HG03520 (cell line): ENCODE measurements at regions not wholly inside any gene's neighbourhood (a gene's known extent, or its start where the extent isn't known, plus 50 kb on each side); places are given as distances from the start of the nearest gene placed in this dataset.

ENCODE experiments used
- ATAC-seq: cut with Tn5 transposase; IDR thresholded peaks from one replicate; pipeline ENCODE4 v1.9.1; 2021; ENCODE audit warnings: mild to moderate bottlenecking, moderate library complexity; ENCODE audit not compliant: unreplicated experiment

DNA sequence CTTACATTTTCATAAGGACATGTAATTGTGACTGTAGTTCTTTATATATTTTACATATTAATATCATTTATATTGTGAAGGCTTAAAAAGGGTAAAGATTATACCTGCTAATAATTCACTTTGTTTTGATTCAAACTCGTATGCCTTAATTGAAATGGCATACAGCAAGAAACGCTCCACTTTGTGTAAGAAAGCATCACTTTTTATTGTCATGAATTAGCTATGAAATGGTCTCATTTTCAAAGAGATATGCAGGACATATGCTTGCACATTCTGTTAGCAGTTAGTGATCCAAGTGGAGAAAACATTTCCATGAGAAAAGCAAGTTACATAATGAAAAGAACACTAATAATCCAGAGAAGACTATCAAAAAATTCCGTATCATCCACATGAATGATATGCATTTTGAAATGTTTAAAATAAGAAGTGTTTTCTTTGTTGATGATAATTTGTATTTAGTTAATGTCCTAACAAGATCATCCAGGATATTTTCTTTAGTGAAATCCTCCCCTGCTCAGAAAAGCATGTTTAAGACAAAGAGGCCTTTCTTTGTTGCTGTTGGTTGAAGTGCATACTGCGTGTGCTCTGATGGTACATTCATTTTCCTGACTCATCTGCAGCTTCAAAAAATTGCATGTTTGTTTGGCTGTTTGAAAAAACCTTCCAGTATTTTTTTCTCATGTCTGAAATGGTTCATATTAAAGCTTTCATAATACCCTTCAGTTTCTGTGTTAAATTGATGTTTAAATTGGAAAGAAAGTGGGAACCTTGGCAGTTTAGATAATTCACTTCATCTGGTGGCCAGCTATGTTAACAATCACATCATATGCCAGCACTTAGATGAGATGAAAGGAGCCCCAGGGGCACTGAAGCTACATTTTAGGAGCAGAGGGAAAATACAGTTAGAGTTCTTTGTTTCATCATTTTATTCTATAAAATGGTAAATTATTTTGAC is 242.2 kb downstream of the CSNK1G3 start:
- no peak for ATAC-seq

DNA sequence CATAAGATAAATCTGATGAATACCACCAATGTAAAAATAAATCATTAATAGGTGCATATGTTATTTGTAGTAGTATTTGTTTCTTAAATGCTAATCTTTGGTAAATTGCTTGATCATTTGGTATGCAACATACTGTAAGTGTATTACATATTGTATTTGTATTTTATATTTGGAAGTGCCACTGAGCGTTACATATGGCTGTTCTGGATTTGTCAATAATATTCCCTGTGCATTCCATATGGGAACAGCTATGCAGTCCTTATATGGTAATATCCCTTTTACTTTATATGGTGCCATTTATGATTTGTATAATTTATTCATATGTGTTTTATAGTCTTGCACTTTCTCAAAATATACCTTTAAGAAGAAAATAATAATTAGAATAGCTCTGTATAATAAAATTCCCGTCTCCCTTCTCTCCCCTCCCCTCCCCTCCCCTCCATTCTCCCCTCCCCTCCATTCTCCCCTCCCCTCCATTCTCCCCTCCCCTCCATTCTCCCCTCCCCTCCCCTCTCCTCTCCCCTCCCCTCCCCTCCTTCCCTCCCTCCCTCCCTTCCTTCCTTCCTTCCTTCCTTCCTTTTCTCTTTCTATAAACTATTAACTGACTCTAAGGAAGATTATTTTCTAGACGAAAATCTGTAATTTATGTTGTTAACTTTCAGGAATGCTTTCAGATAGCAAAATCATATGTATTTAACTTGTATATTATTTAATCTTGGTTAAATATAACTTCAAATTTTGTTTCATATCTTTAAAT is 241.4 kb downstream of the CSNK1G3 start:
- no peak for ATAC-seq

DNA sequence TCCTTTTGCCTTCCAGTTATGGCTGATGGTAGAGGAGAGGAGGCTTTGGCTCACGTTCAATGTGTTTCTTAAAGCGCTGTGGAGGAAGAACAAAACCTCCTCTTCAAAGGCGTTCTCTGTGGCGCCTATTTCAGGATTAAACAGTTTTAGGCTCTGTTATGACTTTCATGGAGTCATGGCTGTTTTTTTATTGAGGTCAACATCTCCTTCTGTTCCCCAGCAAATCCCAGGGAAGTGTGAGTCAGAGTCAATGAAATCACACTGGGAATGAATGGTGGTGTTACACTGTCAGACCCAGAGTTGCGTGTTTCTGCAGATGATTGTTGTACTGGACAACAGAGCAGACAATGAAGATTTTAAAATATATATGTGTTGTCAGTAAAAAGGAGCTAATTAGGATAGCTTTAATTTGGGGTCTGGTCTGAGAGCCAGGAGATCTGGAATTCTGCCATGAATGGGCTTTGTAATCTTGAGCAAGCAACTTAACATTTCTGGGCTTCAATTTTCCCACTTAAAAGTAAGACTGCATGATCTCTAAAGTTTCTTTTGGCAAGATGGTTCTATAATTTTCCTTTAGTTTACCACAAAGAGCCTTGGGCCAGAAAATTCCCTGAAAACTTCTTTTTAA is 240.7 kb downstream of the CSNK1G3 start:
- ATAC-seq = no peak

DNA sequence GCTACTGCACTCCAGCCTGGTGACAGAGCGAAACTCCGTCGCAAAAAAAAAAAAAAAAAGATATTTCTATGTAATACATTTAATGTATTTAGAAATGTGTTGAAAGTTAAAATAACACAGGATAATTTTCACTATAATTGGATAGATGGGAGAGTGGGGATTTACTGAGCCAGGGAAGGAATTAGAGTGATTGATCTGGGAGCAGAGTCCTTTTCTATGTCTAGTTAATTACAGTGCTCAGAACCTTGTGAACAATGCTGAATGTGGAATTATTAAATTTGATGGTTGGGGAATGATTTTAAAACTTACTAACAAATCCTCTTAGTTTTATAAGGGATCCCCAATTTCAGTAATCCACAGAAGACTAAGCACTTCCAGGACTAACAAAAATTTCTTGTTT is 239.7 kb downstream of the CSNK1G3 start:
- ATAC-seq = no peak

DNA sequence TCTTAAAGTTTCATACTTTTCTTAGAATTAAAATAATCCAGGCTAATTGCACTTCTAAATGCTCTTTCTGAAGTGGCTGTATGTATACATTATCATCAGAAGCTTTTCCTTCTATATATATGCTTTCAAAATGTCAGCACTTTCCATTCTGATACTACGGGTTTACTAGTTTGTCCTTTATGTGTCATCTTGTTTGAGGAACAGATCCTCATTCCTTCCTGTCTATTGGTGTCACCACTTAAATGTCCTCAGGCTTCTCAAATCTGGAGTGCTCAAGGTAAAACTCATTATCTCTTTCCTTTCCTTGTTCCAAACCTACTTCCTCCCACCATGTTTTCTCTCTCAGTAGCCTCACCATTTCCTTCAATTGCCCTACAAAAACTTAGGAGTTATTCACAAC is 236.3 kb downstream of the CSNK1G3 start:
- no peak for ATAC-seq

DNA sequence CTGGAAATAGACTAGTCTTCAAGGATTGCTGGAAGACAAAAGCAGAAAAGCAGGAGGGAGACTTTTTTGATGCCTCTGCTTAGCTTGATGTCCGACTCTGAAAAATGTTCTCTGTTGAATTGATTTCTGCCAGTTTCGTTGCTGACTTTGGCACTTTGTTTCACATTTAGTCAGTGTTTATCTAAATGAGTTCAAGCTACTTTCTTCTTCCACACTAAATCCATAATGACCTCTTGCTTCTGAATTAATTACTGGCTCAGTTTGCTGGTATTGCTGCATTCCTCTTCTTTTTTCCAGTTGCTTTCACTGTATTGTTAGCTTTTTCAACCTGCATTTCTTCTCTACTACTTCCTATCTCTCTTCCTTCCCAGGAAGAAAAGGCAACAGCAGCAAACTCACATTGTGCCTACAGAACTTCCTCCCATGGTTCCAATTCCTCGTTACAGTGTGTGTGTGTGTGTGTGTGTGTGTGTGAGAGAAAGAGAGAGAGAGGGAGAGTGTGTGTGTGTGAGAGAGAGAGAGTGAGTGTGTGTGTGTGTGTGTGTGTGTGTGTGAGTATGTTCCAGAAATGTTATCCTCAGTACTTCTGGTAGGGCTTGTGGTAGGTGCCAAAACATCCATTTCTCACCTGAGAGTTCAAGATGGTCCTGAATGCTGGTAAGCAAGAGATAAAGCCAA is 234.8 kb downstream of the CSNK1G3 start:
- ATAC-seq = no peak

DNA sequence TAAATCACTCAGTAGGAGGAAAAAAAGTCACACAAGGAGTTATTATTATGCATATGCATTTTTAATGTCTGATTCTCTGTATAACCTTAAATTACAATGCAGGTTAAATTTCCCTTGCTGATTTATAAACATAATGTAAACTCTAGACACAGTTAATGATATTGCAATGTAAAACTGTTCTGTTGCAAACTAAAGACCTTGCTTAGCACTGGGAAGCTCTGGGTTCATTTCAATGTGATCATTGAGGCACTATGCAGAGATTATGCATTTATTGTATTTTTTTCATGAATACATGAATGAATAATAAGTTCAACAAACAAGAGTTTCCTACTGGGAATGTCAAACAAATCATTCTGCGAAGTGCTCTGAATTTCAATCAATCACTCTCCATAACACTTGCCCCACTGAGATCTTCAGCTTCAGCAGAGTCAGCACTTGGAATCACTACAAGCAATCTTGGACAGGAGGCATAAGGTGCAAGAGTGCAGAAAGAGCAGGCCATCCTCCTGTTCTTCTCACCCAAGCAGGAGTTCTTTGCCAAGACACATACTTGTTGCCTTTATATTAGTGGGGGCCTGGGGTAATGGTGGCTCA is 232.1 kb downstream of the CSNK1G3 start:
- no peak for ATAC-seq

DNA sequence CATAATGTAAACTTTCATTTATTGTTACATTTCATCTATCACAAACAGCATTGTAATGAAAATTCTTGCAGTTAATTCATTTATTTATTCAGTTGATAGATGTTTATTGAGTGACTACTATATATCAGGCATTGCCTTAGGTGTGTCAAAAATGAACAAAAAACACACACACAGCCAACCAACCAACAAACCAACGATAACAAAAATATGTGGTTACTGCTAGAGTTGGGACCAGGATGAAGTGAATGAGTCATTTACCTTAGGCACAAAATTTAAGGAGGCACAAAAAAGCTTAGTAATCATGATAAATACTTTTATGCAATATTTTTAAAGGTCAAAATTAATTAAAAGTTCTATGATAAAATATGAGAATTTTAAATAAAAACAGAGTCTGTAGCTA is 223.4 kb downstream of the CSNK1G3 start:
- ATAC-seq = no peak

DNA sequence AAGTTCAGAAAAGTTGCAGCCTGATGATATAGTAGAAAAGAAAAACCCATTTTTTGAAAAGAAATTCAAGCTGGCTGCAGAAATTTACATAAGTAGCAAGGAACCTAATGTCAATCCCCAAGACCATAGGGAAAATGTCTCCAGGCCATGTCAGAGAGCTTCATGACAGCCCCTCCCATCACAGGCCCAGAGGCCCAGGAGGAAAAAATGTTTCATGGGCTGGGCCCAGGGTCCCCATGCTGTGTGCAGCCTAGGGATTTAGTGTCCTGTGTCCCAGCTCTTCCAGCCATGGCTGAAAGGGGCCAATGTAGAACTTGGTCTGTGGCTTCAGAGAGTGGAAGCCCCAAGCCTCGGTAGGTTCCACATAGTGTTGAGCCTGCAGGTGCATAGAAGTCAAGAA is 220.3 kb downstream of the CSNK1G3 start:
- no peak for ATAC-seq

DNA sequence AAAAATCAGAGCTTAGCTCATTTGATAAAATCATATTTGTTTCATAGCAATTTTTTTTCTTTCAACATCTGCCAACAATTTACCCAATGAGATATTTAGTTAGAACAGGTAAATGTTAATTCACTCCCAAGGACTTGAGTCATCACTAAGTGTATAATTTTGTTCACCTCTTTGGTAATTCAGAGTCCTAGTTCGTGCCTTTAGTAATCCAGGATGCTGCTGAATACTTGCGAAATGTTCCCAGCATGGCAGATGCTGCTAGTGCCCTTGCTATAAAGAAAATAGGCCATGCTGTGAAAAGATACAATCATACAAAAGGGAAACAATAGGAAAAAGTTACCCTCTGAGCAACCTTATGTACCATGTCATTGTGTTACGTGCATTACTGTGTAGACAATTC is 210.5 kb downstream of the CSNK1G3 start:
- no peak for ATAC-seq

DNA sequence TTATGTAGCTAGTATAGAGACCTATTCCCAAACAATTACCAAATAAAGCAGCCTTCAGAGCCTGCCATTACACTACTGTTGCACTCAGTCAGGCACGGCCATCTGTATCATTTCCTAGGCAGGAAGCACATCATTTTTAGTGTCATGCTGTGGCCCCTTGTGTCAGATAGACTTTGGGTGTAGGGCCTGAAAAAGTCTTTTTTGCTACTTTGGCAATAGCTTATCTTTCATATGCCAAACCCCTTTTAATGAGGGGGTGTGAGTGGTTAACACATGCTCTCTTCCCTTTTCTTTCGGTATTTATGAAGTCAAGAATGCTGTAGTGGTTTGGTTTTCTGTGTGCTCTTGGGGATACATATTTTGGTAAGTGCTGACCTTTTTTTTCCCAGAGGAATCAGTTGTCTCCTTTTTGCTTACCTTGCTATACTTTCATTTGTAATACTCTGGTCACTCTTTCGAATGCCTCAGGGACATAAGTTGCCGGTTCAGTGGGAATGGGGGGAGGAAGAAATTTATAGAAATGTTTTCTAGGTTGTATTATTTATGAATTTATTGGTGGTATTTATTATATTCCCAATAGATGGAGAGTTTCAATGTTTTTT is 209.8 kb downstream of the CSNK1G3 start:
- ATAC-seq = no peak

DNA sequence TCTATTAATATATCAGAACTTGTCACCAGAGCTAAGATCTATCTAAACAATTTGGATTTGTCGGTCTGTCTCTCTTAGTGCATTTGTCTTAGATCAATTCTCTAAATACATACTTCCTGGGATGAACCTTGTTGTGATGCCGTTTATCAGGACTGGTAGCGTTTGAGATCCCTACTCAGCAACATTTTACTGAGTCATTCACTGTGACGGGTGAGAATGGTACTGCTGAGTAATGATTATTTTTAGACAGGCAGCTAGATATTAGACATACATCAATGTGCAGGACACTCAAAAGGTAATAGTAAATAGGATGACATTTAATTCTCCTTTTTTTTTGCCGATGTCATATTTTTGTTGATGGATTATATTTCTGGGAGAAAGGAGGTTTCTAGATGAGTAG is 209.0 kb downstream of the CSNK1G3 start:
- no peak for ATAC-seq

DNA sequence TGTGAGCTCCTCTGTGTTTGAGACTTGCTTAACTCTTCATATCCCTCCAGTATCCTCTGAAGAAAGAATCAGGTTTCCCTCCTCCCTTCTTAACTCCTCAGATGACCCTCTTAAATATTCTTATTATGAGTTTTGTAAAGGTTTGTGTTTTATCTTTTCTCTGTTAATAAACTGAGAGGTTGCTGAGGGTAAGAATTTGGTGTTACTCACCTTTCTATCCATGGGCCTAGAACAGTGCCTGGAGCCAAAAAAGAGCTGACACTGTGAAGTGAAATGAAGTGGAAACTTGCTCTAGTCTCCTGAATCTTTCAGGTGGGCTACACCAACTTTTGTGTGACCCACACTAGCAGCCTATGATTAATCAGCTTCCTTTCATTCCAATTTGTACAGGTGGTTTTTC is 208.4 kb downstream of the CSNK1G3 start:
- ATAC-seq = no peak

DNA sequence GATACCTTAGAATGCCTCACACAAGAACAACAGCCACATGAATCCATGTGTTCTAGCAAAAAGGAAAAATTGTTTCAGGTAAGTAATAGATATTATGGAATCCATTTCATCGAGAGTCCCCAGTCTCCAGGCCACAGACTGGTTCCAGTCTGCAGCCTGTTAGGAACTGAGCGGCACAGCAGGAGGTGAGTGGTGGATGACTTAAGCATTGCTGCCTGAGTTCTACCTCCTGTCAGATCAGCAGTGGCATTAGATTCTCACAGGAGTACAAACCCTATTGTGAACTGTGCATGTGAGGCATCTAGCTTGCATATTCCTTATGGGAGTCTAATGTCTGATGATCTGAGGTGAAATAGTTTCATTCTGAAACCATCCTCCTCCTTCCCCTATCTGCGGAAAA is 207.0 kb downstream of the CSNK1G3 start:
- no peak for ATAC-seq

DNA sequence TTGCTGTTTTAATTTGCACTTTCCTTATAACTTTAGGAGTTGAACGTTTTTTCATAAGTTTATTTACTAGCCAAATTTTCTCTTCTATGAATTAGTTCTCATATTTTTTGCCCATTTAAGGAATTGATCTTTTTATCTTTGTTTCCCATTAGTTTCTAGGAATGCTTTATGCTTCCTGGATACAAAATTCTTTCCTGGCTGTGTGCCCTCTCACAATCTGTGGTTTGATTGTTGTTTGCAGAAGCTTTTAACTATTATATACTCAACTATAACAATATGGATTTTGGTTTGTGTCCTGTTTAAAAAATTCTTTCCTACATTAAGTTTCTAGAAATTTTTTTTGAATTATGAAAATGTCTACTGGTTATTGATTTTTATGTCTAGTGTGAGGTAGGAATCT is 206.3 kb downstream of the CSNK1G3 start:
- ATAC-seq = no peak

DNA sequence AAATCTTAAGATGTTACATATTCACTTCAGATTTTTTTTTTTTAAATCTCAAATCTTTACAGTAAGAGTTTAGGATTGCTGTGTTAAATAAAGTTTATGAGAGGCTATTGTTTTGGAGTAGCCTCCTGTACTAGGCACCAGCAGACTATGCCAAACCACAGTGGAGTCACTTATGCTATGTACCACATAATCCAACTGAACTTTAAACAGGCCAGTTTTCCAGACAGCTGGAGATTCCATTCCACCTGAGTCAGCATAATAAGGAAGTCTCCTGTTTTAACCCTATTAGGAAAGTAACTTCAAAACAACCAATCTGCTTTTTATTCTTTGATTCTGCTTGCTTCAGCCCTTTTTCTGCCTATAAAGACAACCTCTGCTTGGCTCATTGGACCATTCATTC is 205.2 kb downstream of the CSNK1G3 start:
- ATAC-seq = no peak

DNA sequence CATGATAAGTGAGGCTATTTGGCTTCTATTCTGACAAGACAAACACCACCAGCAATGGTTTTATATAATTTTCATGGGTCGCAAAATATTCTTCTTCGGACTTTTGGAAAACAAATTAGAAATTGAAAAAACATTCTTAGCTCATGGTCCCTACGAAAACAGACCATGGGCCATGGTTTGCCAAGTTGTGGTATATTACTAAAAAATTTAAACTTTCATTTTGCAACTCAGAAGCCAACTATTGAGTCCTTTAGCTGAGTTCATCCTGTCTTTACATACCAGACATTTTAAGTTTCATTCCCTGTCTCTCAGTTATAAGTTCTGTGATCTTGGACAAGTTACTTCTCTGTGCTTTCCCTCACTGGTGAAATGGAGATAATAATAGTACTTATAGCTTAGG is 198.1 kb downstream of the CSNK1G3 start:
- ATAC-seq = no peak

DNA sequence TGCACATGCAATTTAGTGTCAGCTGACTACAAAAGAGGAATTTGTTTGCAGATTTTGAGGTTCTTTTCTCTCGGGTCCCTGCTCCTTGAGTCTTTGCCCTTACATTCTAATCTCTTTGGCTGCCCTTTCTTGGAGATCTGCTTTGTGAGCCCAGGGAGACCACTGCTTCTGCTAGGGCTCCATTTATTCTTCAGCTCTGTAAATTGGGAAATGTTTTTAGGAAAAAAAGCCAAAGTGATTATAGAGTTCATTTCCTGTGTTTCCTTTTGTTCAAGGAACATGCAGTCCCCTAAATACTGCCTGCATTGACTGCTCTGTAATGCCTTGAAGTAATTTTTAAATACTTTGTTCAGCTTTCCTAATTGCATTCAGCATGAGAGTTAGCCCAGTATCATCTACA is 197.4 kb downstream of the CSNK1G3 start:
- ATAC-seq = no peak

DNA sequence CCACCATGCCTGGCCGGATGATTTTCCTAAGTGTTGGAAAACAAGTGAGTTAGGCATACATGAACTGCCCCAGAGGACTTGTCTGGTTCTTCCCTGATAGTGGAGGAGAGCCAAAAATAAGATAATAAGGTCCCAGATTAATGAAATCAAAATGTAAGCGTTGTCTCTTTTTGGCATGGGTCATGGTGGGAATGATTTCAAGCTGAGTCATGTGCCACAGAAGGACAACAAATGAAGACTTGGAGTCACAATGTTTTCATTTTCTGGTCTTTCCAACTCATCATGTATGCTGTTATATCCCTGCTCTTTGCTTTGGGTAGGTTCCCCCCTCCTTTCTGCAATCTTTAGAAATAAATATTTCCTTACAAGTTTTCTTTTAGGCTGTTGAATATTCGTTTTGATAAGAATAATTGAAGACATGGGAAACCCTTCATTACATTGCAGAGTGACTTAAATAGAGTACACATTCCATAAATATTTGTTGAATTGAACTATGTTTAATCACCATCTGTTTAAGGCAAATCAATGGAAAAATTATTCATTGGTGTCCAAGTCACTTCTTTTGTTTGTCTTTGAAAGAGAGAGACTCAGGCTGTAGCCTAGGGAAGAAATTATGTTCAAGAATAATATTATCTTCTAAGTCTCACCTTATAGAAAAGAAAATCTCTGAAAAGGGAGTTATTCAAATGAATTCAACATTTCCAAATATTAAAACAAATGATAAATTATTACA is 196.3 kb downstream of the CSNK1G3 start:
- no peak for ATAC-seq

DNA sequence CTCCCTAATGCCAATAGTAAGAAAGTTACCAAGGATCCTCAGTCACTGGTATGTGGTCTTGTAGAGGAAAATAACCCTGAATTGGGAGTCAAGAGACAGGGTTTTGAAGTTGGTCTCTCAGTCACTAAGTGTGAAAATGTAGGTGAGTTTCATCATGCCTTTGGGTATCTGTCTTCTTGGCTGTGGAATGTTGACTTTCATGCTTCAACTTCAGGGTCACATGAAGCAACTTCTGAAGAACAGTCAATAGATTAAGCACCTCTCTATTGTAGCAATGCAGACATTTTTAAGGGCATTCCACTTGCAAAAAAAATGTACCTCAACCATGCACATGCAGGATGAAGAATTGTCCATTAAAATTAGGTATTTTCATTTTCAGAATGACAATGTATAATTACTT is 194.6 kb downstream of the CSNK1G3 start:
- no peak for ATAC-seq
